Lower leg skin (tissue), 4 donors: ENCODE measurements at regions not wholly inside any gene's neighbourhood (a gene's known extent, or its start where the extent isn't known, plus 50 kb on each side); places are given as distances from the start of the nearest gene placed in this dataset.

Experiments used
- DNase-seq, 2 donors: peaks; one replicate each; pipeline ENCODE4 v3.0.0-alpha.2; 2019; ENCODE audit warnings: low spot score in 2 of 2
- H3K4me3 ChIP-seq: fragments of 200-600 bp; sonication (generic); 2 replicates; pipeline ENCODE4 v1.5.1; 2017; ENCODE audit warnings: mild to moderate bottlenecking, low read depth; ENCODE audit not compliant: poor library complexity, severe bottlenecking
- CTCF ChIP-seq, 3 donors: fragments of 450-650 bp; IDR thresholded peaks; one replicate each; pipeline ENCODE4 v1.5.1; 2016; ENCODE audit warnings: antibody characterized with exemption in 3 of 3, mild to moderate bottlenecking in 3 of 3, moderate library complexity in 2 of 3
- POLR2A ChIP-seq, 2 donors: fragments of 450-650 bp; IDR thresholded peaks; one replicate each; pipeline ENCODE4 v1.6.1; 2016 to 2017; ENCODE audit warnings: antibody characterized with exemption in 2 of 2, mild to moderate bottlenecking in 1 of 2, moderate library complexity in 1 of 2
- WGBS, 2 donors: methylation state at CpG; one replicate each; pipeline ENCODE4 v1.1.5; 2018; 5-methylcytosine and 5-hydroxymethylcytosine counted together
- intact Hi-C: fragments of 100-400 bp; cut with DNase I; formaldehyde crosslinking; loops from one replicate; pipeline ENCODE4 v1.15.0; 2023; ENCODE audit warnings: low total_unique reads

GRCh38 chr1:218527737-218528136 is 182.6 kb downstream of the TGFB2 start:
- intact Hi-C loops, result no loop called here
- TF ChIP-seq POLR2A (IDR thresholded peaks at IDR 0.05) (no peak), CTCF (IDR thresholded peaks at IDR 0.05) (no peak)
- no peak for DNase-seq
- 91 to 92% methylated on average over 3 of the region's 3 CpGs for WGBS, 2 donors
- H3K4me3 ChIP-seq, result no peak overlapping the region

GRCh38 chr1:218529646-218530300 is 184.6 kb downstream of the TGFB2 start:
- no peak overlapping the region for H3K4me3 ChIP-seq
- intact Hi-C loops, result no loop called here
- 69 to 73% methylated on average over 6 of the region's 6 CpGs for WGBS, 2 donors
- no peak for DNase-seq
- TF ChIP-seq POLR2A (IDR thresholded peaks at IDR 0.05) (no peak), CTCF (IDR thresholded peaks at IDR 0.05) (no peak)

- DNase-seq, result no peak
- intact Hi-C loops, result no loop called here
- TF ChIP-seq POLR2A (IDR thresholded peaks at IDR 0.05) (no peak), CTCF (IDR thresholded peaks at IDR 0.05) (no peak)
- no peak overlapping the region for H3K4me3 ChIP-seq
- 58 to 62% methylated on average over 5 of the region's 5 CpGs for WGBS, 2 donors
Measured at GRCh38 chr1:218531936-218532335, 186.8 kb downstream of the TGFB2 start.

GRCh38 chr1:218536296-218536986 is 191.3 kb downstream of the TGFB2 start:
- intact Hi-C loops, result no loop called here
- 68 to 85% methylated on average over 2 of the region's 2 CpGs for WGBS, 2 donors
- DNase-seq, result no peak
- no peak overlapping the region for H3K4me3 ChIP-seq
- TF ChIP-seq CTCF (IDR thresholded peaks at IDR 0.05) (no peak), POLR2A (IDR thresholded peaks at IDR 0.05) (no peak)

- H3K4me3 ChIP-seq, result no peak overlapping the region
- no peak for TF ChIP-seq CTCF (IDR thresholded peaks at IDR 0.05)
- no peak for TF ChIP-seq POLR2A (IDR thresholded peaks at IDR 0.05)
- 85 to 88% methylated on average over 6 of the region's 6 CpGs for WGBS, 2 donors
- no peak for DNase-seq
- intact Hi-C loops, result no loop called here
Measured at GRCh38 chr1:218537122-218537913, 192.2 kb downstream of the TGFB2 start.
